ENCODE measurements at regions not wholly inside any gene's neighbourhood (a gene's known extent, or its start where the extent isn't known, plus 50 kb on each side); places are given as distances from the start of the nearest gene placed in this dataset.

DNA sequence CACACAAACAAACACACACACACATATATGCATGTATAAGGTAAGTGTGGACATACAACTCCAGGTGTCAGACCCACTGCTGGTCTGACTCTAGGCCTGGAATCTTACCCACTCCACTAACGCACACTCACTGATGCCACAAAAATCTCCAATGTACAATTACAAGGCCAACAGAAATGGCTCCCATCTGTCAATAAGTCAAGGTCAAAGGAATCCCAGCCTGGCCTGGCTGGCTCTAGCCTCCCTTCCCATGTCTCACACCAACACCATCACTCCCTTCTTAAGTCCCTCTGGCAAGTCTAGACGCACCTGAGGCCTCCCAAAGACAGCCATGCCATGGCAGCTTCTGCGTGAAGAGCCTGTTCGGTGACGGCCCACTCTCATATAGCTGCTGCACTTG lies 99.2 kb upstream of the CDYL2 start:
- H3K4me3 ChIP-seq (ENCODE audit: low read depth, low read length) = no peak overlapping the region
- TF ChIP-seq, protein P1, sequence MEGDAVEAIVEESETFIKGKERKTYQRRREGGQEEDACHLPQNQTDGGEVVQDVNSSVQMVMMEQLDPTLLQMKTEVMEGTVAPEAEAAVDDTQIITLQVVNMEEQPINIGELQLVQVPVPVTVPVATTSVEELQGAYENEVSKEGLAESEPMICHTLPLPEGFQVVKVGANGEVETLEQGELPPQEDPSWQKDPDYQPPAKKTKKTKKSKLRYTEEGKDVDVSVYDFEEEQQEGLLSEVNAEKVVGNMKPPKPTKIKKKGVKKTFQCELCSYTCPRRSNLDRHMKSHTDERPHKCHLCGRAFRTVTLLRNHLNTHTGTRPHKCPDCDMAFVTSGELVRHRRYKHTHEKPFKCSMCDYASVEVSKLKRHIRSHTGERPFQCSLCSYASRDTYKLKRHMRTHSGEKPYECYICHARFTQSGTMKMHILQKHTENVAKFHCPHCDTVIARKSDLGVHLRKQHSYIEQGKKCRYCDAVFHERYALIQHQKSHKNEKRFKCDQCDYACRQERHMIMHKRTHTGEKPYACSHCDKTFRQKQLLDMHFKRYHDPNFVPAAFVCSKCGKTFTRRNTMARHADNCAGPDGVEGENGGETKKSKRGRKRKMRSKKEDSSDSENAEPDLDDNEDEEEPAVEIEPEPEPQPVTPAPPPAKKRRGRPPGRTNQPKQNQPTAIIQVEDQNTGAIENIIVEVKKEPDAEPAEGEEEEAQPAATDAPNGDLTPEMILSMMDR (IDR thresholded peaks at IDR 0.05; ENCODE audit: low read depth, low read length) = no peak
- no peak for DNase-seq (ENCODE audit: low read depth, low spot score)
- in situ Hi-C loops (cut with HindIII; ENCODE audit: low sequenced_read_pairs) = no loop called here

DNA sequence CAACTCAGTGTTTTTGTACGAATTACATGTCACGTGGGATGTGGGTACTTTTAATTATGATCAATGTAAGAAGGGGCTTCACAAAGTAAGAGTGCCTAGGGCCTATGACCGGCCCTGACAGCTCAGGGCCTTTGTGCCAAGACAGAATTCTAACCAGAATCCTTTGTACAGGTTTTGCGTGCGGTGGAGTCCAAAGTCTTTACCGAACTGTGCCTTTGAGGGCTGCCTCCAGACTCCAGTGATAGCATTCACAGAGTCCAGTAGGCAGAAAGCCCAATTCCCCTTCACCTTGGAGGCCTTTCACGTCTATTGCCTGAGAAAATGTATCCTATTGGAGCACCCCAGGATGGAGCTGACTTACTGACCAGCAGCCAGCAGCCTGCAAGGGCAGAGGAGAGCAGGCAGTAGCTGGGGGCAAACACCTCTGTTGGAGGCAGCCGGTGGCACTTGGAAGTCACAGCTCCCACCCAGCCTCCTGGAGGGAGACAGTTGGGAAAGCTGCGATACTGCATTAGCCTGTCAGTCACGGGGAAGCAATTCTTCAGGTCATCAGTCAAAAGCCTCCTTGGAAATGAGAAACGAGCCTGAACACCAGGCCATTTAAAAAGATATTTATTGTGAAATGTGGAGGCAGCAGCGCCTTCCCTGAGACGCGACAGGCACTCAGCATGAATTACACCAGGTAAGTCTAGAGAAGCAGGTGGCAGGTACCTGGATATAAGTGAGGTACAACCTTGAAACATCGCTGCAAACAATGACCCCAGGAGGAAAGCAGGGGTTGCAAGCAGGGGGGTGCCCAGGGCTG lies 98.1 kb upstream of the CDYL2 start:
- DNase-seq (ENCODE audit: low read depth, low spot score) = no peak
- no peak overlapping the region for H3K4me3 ChIP-seq (ENCODE audit: low read depth, low read length)
- in situ Hi-C loops (cut with HindIII; ENCODE audit: low sequenced_read_pairs) = no loop called here
- TF ChIP-seq, protein P1 (IDR thresholded peaks at IDR 0.05; ENCODE audit: low read depth, low read length) = no peak

- in situ Hi-C loops (cut with HindIII; ENCODE audit: low sequenced_read_pairs) = no loop called here
- H3K4me3 ChIP-seq (ENCODE audit: low read depth, low read length) = no peak overlapping the region
These were observed 96.2 kb upstream of the CDYL2 start for GRCh38 chr16:80900593-80900954.

GRCh38 chr16:80899809-80900592 lies 95.6 kb upstream of the CDYL2 start:
- TF ChIP-seq, protein P1 (IDR thresholded peaks at IDR 0.05; ENCODE audit: low read depth, low read length) = no peak
- DNase-seq (ENCODE audit: low read depth, low spot score) = peak; percentile 94
- H3K4me3 ChIP-seq (ENCODE audit: low read depth, low read length) = no peak overlapping the region
- in situ Hi-C loops (cut with HindIII; ENCODE audit: low sequenced_read_pairs) = no loop called here

More at GRCh38 chr16:80900593-80900954, 96.2 kb upstream of the CDYL2 start:
- TF ChIP-seq, protein P1 (IDR thresholded peaks at IDR 0.05; ENCODE audit: low read depth, low read length) = no peak
- no peak for DNase-seq (ENCODE audit: low read depth, low spot score)

DNA sequence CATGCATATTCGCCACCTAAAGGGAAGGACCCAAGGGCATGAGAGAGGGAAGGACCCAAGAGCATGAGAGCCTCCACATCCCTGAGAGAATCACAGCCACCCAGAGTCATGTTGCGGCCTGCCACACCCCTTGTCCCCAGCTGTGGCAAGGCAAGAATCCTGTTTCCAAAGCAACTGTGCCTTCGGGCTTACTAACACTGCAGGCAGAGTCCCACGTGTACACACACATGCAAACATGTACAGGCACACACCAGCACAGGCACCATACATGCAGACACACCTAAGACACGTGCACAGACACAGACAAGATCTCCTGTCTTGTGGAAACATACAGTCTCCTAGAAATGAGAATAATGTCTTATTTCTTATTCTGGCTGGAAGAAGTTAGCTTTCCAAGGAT lies 92.4 kb upstream of the CDYL2 start:
- no peak overlapping the region for H3K4me3 ChIP-seq (ENCODE audit: low read depth, low read length)
- DNase-seq (ENCODE audit: low read depth, low spot score) = no peak
- in situ Hi-C loops (cut with HindIII; ENCODE audit: low sequenced_read_pairs) = no loop called here
- TF ChIP-seq, protein P1 (IDR thresholded peaks at IDR 0.05; ENCODE audit: low read depth, low read length) = no peak

DNA sequence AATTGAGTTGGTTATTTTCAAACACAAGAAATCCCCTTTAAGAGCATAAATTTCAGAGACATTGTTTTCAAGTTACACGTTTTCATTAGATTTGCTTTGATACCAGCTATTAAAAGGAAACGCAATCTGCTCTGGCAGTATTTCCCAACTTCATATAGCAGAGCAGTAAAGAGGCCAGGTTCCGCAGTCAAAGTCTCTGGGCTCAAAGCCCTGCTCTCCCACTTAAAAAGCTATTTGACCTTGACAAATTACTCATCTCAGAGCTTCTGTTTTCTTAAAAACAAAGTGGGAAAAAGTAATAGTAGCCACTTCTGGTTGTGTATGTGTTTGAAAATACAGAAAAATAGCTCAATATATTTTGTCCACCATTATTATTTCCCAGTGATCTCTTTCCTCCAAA lies 89.7 kb upstream of the CDYL2 start:
- DNase-seq (ENCODE audit: low read depth, low spot score) = no peak
- in situ Hi-C loops (cut with HindIII; ENCODE audit: low sequenced_read_pairs) = no loop called here
- no peak overlapping the region for H3K4me3 ChIP-seq (ENCODE audit: low read depth, low read length)
- TF ChIP-seq, protein P1 (IDR thresholded peaks at IDR 0.05; ENCODE audit: low read depth, low read length) = no peak

Data from astrocyte of the spinal cord (primary cell).